Right lobe of liver (tissue), 6 donors: ENCODE measurements at regions not wholly inside any gene's neighbourhood (a gene's known extent, or its start where the extent isn't known, plus 50 kb on each side); places are given as distances from the start of the nearest gene placed in this dataset.
A peak's percentile ranks its signal among the peaks of the same experiment; 100 is the strongest.

Source experiments
- ATAC-seq, 4 donors: fragments of 200-7000 bp; cut with Tn5 transposase; one replicate each; pipeline ENCODE4 v1.9.1; 2020; ENCODE audit warnings: mild to moderate bottlenecking in 4 of 4, moderate library complexity in 4 of 4
- DNase-seq, 3 donors: peaks; one replicate each; pipeline ENCODE4 v3.0.0-alpha.2; 2020
- H3K27ac ChIP-seq, 3 donors: fragments of 200-600 bp; one replicate each; pipeline ENCODE4 v1.8.0; 2022
- H3K27me3 ChIP-seq, 2 donors: fragments of 200-600 bp; one replicate each; pipeline ENCODE4 v1.8.0; 2022
- H3K36me3 ChIP-seq, 4 donors: fragments of 200-600 bp; sonication (generic) in 1 of 4; one replicate each; pipeline versions ENCODE4 v1.5.1 to v1.8.0; 2017 to 2022; ENCODE audit warnings: control low read depth in 1 of 4
- H3K4me1 ChIP-seq, 4 donors: fragments of 200-600 bp; sonication (generic) in 1 of 4; one replicate each; pipeline versions ENCODE4 v1.5.1 to v1.8.0; 2017 to 2022; ENCODE audit warnings: control low read depth in 1 of 4
- H3K4me3 ChIP-seq, 3 donors: fragments of 200-600 bp; one replicate each; pipeline ENCODE4 v1.8.0; 2022
- H3K9me3 ChIP-seq, 4 donors: fragments of 200-600 bp; sonication (generic) in 1 of 4; one replicate each; pipeline versions ENCODE4 v1.5.1 to v1.8.0; 2017 to 2022; ENCODE audit warnings: control low read depth in 1 of 4
- POLR2A ChIP-seq: fragments of 450-650 bp; IDR thresholded peaks from one replicate; pipeline ENCODE4 v1.6.1; 2017; ENCODE audit warnings: antibody characterized with exemption, mild to moderate bottlenecking
- WGBS: methylation state at CpG from one replicate; pipeline ENCODE4 v1.1.6; 2018; ENCODE audit warnings: low coverage, low lambda C conversion rate; ENCODE audit not compliant: insufficient coverage; ENCODE audit errors: missing lambda C conversion rate; 5-methylcytosine and 5-hydroxymethylcytosine counted together
- intact Hi-C, 2 donors: fragments of 100-400 bp; cut with DNase I; formaldehyde crosslinking; loops; one replicate each; pipeline versions ENCODE4 v1.11.2 to v1.14.1; 2022
- TF ChIP-seq, protein P1 (sequence below), 4 donors: fragments of 200-600 bp in 3 of 4; fragments of 450-650 bp in 1 of 4; IDR thresholded peaks; one replicate each; pipeline versions ENCODE4 v1.5.1 to v1.8.0; 2016 to 2022; ENCODE audit warnings: antibody characterized with exemption in 4 of 4, mild to moderate bottlenecking in 2 of 4
- donor health status: DM: no; HTN: yes; CAD: no.
- donor health status: DM: no; HTN: no; CAD: no.
- donor health status: DM: no; HTN: no; CAD: no.
- donor health status: DM: no; HTN: yes; CAD: no.
- donor health status: DM: no; HTN: yes; CAD: no.

DNA sequence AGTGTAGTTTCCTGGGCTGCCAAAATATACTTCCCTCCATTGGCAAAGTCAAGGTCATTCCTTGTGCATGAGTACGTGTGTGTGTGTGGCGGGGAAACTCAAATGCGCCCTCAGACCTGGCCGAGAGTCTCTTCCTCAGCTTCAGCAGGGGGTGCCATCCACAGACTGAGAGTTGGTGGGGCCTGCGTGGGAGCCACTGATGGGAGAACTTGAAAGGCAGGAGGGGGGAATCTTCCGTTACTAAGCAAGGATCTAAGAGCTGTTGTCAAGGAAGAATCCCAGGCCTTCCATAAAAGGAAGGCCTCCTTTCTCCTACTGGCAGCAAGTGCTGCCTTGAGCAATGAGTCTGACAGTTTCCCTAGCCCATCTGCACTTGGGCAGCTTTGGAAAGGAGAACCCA is 274.9 kb downstream of the EMP1 start:
- no peak overlapping the region for H3K27ac ChIP-seq
- ATAC-seq = no peak
- intact Hi-C loops = no loop called here
- no peaks in the 10 kb centered on the region for H3K36me3 ChIP-seq
- TF ChIP-seq, protein P1, sequence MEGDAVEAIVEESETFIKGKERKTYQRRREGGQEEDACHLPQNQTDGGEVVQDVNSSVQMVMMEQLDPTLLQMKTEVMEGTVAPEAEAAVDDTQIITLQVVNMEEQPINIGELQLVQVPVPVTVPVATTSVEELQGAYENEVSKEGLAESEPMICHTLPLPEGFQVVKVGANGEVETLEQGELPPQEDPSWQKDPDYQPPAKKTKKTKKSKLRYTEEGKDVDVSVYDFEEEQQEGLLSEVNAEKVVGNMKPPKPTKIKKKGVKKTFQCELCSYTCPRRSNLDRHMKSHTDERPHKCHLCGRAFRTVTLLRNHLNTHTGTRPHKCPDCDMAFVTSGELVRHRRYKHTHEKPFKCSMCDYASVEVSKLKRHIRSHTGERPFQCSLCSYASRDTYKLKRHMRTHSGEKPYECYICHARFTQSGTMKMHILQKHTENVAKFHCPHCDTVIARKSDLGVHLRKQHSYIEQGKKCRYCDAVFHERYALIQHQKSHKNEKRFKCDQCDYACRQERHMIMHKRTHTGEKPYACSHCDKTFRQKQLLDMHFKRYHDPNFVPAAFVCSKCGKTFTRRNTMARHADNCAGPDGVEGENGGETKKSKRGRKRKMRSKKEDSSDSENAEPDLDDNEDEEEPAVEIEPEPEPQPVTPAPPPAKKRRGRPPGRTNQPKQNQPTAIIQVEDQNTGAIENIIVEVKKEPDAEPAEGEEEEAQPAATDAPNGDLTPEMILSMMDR (IDR thresholded peaks at IDR 0.05) = no peak
- TF ChIP-seq POLR2A = no peak
- H3K4me3 ChIP-seq = no peak overlapping the region
- no peaks in the 10 kb centered on the region for H3K27me3 ChIP-seq
- no peaks in the 10 kb centered on the region for H3K9me3 ChIP-seq
- H3K4me1 ChIP-seq = no peaks in the 10 kb centered on the region
- WGBS = 95% methylated on average over 4 of the region's 6 CpGs
- DNase-seq = no peak

DNA sequence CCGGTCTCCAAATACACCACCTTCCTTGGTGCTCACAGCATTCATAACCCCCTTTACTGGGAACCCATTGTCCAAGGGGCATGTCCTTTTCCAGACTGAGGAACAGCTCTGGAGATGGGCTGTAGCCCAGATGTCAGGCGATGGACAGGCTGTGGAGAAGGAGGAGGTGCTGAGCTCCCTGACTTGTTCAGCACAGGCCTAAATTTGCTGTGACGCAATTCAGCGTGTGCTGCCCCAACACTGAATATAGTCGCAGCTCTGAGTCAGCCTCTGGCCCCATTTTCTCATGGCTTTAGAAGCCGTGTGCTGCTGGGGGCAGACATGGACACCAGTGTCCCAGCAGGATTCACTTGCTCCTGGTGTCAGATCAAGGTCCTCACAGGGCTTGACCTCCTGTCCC is 269.1 kb downstream of the EMP1 start:
- TF ChIP-seq, protein P1 (IDR thresholded peaks at IDR 0.05) = no peak
- no peak for TF ChIP-seq POLR2A
- no peaks in the 10 kb centered on the region for H3K9me3 ChIP-seq
- no peak overlapping the region for H3K4me3 ChIP-seq
- no peak overlapping the region for H3K27ac ChIP-seq
- no peaks in the 10 kb centered on the region for H3K4me1 ChIP-seq
- H3K27me3 ChIP-seq = no peaks in the 10 kb centered on the region
- intact Hi-C loops = no loop called here
- WGBS = 71% methylated on average over 5 of the region's 6 CpGs
- DNase-seq (no peak), ATAC-seq (peak in 1 of 4 donors; percentile 46)
- H3K36me3 ChIP-seq = no peaks in the 10 kb centered on the region

DNA sequence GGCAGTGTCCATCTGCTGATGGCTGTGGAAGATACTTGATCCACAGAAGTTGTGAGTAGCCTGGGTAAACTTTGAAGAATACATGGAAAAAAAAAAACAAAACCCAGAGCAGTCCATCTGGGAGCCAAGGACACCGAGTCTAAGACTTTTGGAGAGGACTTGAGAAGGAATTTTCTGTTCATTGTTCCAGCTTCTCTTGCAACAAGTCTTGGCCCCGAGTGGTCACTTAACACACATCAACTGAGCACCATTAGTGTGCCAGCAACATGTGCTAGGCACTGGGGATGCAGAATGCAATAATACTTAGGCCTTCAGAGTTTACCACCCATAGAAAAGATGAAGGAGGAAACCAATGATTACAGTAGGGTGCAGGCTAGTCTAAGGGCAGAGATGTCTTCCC is 266.7 kb downstream of the EMP1 start:
- Histone ChIP-seq H3K27ac (no peak overlapping the region), H3K27me3 (no peaks in the 10 kb centered on the region), H3K4me3 (no peak overlapping the region), H3K4me1 (no peaks in the 10 kb centered on the region), H3K36me3 (no peaks in the 10 kb centered on the region), H3K9me3 (no peaks in the 10 kb centered on the region)
- TF ChIP-seq, protein P1 (IDR thresholded peaks at IDR 0.05) = no peak
- no peak for TF ChIP-seq POLR2A
- ATAC-seq = no peak
- DNase-seq = no peak
- WGBS = 72% methylated on average over 2 of the region's 2 CpGs
- intact Hi-C loops = no loop called here

DNA sequence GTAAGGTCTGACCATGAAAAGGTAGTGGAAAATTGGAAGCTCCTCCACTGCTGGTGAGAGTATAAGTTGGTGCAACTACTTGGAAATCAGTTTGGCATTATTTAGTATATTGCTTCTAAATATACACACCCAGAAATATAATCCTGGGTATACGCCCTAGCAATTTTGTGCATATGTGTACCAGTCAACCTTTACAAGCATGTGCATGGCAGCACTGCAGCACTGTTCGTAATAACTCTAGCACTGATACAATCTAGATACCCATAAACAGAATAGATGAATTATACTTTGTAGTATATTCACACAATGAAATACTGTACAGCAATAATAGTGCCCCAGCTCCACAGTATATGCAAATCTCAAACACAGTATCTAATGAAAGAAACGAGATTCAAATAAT is 265.9 kb downstream of the EMP1 start:
- H3K36me3 ChIP-seq = no peaks in the 10 kb centered on the region
- DNase-seq (no peak), ATAC-seq (no peak)
- no peaks in the 10 kb centered on the region for H3K27me3 ChIP-seq
- WGBS = 81% methylated on average over 3 of the region's 3 CpGs
- no peak for TF ChIP-seq POLR2A
- TF ChIP-seq, protein P1 (IDR thresholded peaks at IDR 0.05) = no peak
- intact Hi-C loops = no loop called here
- H3K4me3 ChIP-seq = no peak overlapping the region
- no peaks in the 10 kb centered on the region for H3K4me1 ChIP-seq
- no peak overlapping the region for H3K27ac ChIP-seq
- no peaks in the 10 kb centered on the region for H3K9me3 ChIP-seq

DNA sequence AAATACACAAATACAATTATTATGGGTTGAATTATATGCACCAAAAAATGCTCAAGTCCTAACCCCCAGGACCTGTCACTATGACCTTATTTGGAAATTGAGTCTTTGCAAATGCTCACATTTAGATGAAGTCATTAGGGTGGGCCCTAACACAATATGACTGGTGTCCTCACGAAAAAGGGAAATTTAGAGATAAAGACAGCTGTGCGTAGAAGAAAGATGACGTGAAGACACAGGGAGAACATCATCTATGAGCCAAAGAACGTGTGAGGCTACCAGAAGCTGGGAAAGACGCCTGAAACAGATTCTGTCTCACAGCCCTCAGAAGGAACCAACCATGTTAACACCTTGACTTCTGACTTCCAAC is 259.2 kb downstream of the EMP1 start:
- intact Hi-C loops = no loop called here
- Histone ChIP-seq H3K9me3 (no peaks in the 10 kb centered on the region), H3K27me3 (no peaks in the 10 kb centered on the region), H3K27ac (no peak overlapping the region), H3K4me3 (no peak overlapping the region), H3K36me3 (no peaks in the 10 kb centered on the region), H3K4me1 (no peaks in the 10 kb centered on the region)
- no peak for TF ChIP-seq POLR2A
- TF ChIP-seq, protein P1 (IDR thresholded peaks at IDR 0.05) = no peak
- DNase-seq = no peak
- 77% methylated on average over 5 of the region's 5 CpGs for WGBS
- ATAC-seq = no peak
